Dermis blood vessel endothelial cell (primary cell): ENCODE measurements at regions not wholly inside any gene's neighbourhood (a gene's known extent, or its start where the extent isn't known, plus 50 kb on each side); places are given as distances from the start of the nearest gene placed in this dataset.

Source experiments
- DNase-seq: peaks from one replicate; pipeline ENCODE4 v3.0.0; 2010

DNA sequence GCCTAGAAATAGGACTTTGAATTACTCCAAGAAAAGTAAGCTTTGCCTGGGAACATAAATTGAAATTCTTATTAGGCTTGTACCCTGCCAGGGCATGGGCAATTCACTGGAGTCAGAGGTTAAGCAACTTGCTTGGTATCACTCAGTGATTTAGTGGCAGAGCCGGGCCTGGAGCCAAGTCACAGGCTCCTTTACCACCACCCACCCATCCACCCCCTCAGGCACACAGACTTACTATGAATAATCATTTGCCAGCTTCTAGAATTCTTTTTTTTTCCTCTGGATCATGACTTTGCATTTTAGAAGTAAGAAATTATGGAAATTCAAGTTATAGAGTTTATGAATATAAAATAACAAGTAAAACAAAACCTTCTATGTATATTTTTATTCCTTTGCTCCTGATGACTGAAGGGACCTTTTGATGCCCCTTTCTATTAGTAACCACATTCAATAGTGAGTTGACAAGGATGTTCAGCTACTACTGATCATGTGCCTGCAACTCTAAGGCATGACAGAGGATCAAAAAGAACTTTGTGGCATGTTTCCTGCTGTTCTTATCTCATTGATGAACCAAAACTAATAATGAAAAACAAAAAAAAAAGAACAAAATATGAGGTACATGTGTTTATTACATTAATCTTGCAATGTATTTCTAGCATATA lies 614.7 kb downstream of the TLR4 start:
- DNase-seq, result no peak

DNA sequence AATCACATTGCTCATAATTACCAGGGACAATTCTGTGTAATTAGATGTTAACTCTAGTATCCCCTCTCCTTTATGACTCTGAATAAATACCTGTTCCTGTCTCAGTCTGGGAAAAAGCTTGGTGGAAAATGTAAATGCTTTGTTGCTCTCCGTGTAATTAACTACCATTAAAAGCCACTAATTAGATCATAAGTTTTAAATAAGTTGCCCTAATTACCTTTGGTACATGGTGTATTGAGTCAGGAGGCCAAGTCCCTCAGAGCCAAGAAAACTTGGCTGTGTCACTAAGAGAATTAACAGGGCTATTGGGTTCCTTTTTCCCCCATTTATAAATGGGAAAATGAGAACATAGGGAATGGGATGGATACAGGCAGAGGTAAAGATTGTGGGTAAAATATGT lies 617.6 kb downstream of the TLR4 start:
- DNase-seq, result no peak

DNA sequence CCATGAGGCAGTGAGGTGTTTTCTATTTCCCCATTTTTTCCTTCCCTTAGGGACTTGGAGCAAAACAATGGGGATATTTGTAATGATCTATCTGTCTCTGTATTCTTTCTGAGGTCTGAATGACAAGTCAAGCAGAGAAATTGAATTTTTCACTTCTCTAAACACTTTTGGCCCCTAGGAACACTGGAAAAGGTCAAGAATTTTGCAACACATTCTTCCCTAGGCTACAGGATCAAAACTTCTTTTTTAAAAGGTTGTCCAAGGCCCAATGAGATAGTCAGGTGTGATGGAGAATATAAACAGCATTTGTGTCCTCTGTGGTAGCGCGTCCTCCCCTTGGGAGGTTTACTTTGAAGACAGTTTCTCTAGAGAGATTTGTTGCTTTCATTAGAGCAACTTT lies 620.5 kb downstream of the TLR4 start:
- DNase-seq, result no peak

DNA sequence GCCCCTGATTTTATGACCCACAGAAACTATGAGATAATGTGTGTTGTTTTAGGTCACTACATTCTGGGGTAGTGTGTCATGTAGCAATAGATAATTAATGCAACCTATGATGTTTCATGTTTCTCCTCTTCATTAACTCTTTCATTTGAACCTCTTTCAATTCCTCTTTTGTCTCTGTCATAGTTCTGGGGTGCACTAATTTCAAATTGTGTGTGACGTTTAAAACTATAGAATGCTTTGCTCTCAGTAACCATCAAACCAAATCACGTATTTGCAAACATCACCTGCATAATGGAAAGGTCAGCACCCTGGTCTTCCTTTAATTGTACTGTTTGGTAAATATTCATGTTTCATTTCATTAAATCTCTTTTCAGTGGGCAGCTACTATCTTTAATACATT lies 621.6 kb downstream of the TLR4 start:
- no peak for DNase-seq

DNA sequence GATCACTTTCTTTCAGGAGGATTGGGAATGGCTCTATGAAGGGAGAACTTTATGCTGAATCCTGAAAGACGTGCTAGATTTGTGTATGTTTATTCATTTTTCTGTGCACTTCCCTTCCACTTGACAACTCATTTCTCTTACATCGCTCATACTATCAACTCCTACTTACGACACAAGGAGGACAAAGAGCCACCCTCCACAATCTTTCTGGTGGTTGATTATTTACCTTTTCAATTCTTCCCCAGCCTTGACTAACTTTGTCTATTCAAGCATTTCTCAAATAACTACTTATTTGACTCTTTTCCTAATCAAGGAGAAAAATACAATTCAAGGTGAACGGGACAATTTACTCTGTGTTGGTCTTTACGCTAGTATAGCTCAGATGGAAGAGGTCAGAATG lies 622.1 kb downstream of the TLR4 start:
- DNase-seq, result no peak

DNA sequence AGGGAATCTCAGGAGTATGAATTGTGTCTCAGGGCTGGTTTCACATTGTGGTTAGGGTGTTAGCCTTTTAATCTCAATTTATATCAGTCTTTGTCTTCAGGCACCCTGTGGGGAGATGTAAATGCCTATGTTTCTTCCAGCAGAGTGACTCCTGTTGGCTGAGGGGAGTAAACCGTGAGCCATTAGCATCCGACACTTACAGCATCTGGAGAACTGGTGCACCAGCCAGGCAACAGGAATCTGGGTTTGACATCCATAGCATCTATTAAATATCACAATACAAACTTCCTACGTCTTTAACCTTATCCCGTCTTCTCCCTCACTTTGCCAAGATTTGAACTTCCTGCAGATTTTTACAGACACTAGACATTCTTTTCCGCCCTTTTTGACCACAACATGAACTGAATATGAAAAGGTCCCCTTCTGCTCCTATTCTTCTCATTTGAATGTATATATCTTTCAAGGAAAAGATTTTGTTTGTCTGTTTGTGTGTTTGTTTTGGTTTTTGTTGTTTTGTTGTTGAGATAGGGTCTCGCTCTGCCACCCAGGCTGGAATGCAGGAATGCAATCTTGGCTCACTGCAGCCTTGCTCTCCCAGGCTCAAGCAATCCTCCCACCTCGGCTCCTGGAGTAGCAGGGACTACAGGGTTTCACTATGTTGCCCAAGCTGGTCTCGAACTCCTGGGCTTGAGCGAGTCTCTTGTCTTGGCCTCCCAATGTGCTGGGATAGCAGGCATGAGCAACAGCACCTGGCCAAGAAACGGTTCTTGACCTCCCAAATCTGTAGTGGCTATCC lies 626.2 kb downstream of the TLR4 start:
- no peak for DNase-seq

DNA sequence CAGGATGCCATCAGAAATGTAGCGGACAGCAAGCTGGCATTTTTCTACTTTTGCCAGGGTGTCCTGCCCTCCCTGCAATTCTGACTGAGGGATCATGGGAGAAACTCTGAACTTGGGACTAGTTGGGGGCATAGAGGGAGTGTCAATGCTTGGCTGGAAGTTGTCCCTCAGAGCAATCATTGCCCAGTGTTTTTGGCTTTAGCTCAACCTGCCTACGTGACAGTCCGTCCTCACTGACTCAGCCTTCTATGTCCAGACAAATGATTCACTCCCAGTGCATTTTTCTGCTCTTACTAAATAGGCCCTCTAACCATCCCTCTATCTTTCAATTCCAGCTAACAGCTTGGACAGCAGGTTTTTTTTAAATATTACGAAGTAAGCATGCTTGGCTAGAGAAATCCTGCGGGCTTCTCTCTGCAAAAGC lies 627.4 kb downstream of the TLR4 start:
- DNase-seq, result no peak

DNA sequence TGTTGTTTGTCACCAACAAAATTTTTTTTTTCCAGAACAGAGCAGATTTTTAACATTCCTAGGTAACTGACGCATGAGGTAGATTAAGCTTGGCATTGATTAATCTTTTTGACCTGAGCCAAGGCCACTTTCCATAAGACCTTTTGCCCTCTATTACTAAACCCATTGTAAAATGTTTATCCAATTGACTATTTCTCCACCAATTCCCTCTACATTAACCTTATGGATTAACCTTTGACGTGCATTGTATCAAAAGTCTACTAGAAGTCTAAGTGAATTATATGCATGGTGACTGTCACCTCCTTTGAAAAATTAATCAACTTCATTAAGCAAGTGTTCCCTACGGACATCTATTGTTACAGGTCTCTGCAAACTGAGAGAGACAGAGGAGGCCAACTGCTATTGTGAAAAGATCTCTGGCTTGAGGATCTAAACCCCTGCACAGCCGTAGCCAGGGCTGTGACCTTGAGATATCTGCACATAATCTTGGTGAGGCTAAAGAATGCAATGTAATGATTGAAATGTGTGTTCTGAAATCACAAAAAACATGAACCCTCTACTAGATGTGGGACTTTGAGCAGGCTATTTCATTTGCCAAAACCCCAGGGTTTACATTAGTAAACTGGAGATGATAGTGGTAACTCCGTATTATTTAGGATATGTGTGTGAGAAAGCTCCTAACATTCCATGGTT lies 632.2 kb downstream of the TLR4 start:
- no peak for DNase-seq

DNA sequence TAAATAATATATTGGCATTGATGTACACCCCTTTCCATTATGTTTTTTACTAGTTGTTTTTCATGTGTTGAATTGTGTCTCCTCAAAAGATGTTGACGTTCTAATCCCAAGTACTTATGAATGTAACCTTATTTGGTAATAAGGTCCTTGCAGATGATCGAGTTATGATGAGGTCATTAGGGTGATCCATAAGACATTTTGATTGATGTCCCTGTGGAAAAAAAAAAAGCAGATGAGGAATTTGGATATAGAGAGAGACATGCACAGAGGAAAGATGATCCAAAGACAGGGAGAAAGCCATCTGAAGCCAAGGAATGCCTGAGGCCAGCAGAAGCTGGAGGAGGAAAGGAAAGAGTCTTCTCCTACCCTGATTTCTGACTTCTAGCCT lies 632.7 kb downstream of the TLR4 start:
- no peak for DNase-seq

DNA sequence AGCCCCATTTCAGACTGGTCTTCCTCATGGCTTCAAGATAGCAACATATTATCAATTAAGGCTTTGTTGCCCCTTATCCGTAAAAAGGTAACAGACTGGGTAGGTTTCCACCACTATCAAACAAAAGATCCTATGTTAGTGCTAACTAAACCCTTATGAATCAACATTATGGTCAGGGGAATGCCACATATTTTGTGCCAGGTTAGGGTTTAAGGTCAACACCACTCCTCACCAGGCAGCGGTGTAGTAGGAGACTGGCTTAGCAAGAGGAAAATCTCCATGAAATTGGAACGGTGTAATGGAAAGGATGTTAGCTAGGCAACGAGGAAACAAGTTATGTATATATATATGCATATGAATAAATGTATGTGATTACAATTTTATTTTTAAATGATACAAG lies 655.8 kb downstream of the TLR4 start:
- no peak for DNase-seq

DNA sequence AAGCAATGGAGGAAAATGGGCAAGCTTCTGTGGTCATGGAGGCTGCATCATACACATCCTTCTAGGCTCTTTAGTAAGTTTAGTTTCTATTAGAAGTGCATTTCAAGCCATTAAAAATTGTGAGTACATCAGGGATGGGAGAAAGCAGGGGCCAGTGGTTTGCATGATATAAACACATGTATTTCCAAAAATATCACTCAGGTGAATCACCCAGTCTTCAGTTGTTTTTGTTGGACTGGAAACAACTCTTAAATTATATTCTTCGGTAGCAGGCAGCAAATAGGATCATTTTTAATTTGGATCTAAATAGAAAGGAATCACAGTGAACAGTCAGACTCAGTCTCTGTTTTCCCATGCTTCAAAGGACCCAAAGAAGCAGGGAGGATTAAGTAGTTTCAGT lies 657.9 kb downstream of the TLR4 start:
- no peak for DNase-seq

DNA sequence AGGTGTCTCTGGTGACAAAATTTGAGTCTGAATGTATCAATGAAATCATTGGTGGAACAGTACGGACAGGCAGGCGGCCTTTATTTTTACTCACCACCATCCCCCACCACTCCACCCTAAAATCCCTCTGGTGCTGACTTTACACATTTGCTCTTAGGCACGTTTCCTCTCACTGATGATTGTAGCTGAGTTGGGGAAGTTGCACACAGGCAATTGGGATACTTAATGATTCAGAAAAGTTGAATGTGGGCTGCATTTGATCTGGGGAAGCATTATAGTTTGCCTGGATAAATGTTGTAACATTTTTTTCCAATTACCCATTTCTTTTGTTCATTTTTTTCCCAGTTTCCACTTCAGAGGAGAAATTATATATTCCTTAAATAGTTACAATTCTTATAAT lies 658.4 kb downstream of the TLR4 start:
- DNase-seq, result no peak

DNA sequence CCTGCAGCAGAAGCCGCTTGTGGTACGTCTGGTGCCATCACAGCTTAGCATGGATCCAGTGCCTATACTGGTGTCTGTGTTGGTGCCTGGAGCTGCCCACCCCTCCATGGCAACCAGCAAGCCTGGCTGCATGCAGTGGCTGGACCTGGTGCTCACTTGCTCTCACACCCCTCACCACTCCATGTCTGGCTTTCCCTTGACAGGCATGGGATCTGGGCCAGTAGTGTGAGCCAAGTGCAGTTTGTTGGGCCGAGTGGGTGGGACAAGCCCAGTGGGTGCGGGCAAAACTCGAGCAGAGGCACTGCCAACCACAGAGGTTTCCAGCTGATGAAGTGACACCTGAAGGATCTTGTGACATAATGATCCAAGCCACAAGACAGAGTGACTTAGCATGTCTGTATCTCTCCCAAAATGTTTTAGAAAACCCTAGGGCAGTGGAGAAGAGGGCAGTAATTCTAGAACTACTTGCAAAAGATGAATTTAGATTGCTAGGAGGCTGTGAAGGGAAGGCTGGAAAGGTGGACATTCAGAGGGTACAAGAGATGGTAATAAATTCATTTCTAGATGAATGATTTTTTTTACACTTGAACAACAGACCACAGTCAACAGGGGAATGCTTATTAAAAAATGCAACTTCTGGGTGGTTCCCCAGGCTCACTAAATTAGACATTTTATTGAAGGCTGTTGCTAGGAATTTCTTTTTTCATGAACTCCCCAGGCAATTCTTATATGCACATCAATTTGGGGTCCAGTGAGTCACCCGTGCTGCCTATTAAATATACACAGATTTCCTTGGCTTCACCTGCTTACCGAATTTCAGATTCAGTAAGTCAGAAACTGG lies 660.3 kb downstream of the TLR4 start:
- no peak for DNase-seq

DNA sequence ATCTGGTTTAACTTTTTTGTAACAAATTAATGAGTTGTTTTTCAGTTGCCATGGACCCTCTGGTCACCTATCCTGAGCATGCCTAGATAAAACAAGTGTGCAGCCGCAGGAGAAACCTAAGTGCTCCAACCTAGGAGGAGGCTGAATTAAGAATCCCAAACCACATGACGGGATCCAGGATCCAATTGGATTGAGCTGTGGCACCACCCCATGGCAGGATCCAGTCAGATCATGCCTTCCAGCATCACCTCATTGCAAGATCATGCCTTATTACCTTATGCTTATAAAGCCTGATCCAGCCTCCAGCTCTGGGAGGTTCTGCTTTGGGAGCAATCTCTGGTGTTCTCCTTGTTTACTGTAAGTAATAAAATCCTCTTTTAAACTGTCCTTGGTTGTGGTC lies 662.0 kb downstream of the TLR4 start:
- no peak for DNase-seq

DNA sequence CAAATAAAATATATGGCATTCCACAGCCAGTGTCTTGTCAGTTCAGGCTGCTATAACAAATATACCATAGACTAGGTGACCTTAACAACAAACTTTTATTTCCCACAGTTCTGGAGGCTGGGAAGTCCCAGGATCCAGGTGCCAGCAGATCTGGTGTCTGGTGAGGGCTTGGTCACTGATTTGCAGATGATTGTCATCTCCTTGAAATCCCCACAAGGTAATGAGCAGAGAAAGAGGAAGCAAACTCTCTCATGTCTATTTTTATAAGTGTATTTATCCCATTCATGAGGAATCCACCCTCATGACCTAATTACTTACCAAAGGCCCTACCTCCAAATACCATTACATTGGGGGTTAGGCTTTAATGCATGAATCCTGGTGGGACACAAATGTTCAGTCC lies 663.2 kb downstream of the TLR4 start:
- no peak for DNase-seq

DNA sequence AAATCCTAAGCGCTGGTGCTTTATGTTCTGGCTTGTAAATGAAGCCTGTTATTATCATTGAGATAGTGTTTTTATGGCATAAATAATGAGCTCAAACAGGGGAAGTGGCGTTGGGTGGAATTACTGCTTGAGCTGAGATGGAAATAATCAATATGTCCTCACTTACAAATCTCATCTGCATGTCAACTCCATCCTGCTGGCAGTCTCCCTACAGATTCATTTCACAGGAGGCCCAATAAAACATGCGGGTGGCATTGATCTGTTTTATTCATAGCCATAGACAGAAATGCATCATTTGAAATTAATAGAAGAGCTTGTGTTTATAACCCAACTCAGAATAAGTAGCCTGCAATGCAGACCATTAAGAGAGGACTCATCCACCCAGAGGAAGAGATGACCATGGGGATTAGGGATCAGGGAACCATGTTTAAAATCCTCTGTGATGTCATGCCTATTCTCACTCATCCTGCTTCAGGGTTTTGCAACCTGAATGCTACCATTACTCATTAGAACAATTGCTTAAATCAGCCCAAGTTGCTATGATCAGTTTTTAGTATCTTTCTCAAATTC lies 680.4 kb downstream of the TLR4 start:
- DNase-seq, result no peak

DNA sequence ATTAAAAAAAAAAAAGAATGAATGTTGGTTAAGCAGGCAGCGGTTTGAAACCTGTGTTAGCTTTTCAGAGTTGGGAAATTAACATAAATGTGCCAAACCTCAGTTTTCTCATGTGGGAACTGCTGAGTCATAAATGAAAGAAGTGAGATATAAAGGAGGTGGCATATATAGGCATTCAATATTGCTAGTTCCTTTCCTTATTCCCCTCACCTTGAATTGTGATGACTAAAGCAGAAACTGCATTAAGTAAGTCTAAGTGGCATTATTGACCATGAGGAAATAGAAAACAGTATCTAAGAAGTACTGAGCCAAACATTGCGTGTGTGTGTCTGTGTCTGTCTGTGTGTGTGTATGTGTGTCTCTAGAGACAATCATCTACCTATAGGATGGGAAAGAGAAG lies 691.2 kb downstream of the TLR4 start:
- DNase-seq, result no peak

DNA sequence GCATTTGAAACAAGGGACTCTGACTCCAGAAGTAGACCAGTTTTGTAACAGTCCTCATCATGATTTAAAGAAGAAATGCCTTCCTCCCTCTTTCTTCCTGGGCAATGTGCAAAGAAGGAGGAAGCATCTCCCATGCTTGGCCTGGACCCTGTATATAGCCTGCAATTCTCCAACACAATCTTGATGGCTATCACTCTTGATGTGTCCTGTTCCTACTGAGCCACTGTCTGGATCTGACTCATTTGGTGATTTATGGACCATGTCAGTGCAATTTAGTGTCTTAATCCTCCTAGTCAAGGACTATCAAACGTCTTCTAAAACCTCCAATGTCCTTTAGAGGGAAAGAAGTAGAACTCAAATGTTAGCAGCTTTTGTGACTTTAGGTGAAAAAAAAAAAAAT lies 697.3 kb downstream of the TLR4 start:
- no peak for DNase-seq

DNA sequence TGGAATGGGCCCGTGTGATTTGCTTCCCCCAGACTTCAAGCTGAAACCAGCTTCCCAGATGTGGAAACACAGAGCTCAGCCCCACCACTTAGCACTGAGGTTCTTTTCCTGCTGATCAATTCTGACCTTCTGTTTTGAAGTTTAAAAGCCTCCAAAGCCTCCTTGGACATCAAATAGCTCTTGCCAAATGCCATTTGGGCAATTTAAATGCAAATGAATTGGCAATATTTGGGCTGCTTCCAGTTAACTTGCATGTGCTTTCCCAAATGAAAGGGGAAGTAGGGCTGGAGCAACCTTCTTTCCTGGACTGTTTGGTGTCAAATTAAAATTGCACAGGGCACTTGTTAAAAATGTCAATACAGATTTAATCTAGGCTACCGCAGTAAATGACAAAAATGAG lies 710.5 kb downstream of the TLR4 start:
- no peak for DNase-seq

DNA sequence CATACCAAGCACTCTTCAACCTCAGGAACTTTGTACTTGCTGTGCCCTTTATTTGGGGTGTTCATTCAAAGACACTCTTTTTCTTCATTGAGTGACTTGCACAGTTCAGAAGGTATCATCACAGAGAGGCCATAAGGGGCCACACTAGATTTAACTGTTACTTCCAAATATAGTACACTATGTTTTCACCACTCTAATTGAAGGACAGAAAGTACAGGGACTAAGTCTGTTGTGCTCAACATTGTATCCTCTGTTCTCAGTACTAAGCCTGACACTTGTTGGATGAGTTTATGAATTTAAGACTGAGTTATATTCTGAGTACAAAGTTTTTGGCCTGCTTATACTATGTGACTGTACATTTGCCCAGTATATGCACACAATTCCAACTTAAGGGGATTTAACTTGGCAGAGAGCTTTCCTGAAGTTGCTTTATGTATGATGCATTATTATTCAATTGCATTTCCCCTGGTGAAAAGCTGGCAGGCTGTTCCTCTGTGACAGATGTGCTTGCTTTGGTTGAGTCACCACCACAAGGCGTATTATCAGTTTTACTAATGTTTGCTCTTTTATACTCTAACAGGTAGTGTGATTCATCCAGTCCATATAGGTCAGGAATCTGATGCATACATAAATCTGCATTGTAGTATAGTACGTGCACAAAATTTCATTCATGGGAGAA lies 714.8 kb downstream of the TLR4 start:
- no peak for DNase-seq

DNA sequence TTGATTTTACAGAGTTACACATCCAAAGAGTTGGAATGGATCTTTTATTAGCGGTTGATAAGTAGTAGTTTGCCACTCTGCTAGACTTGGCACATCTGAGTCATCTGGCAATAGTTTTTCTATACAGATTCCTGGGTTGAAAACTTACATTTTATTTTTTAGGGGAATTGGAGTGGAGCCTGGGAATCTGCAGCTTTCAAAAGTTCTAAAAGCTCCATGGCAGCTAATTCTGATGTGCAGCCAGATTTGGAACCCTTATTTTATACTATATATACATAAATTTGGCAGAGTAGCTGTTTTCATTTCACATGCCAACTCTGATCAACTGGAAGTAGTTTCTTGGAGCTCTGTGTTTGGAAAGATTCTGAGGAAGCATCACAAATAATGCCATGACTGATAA lies 715.5 kb downstream of the TLR4 start:
- no peak for DNase-seq

DNA sequence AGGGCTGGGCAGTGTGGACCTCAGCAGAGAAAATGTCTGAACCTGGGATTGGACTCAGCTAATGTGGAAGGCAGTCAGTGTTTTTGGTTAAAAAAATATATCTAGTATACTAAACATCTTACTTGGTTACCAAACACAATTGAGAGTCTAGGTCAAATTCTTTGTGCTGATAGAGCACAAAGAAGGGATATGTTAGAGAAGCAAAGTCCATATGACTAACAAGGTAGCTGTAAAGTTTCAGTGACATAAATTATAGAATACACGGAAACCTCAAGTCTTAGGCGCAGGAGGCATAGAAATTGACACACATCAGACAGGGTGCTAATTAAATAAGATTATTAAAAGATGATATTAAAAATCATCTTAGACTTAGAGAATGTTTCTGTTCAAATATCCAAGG lies 718.3 kb downstream of the TLR4 start:
- DNase-seq, result no peak
